ENCODE measurements at regions not wholly inside any gene's neighbourhood (a gene's known extent, or its start where the extent isn't known, plus 50 kb on each side); places are given as distances from the start of the nearest gene placed in this dataset.
"Not testable (repeated sequence)": the region's sequence is repeated elsewhere in the genome, so short reads cannot be mapped to it uniquely, and the experiment has no call there.

GRCh38 chr2:106288873-106289272, 94.8 kb upstream of the UXS1 start:
- DNase-seq = no peak

GRCh38 chr2:106285237-106285829, 91.2 kb upstream of the UXS1 start:
- no peak for DNase-seq

GRCh38 chr2:106284691-106285202, 90.6 kb upstream of the UXS1 start:
- DNase-seq = no peak

GRCh38 chr2:106284255-106284654, 90.2 kb upstream of the UXS1 start:
- DNase-seq = no peak

GRCh38 chr2:106283228-106284152, 89.4 kb upstream of the UXS1 start:
- DNase-seq = not testable (repeated sequence)

- DNase-seq = no peak
These were observed 88.5 kb upstream of the UXS1 start for GRCh38 chr2:106282462-106283170.

GRCh38 chr2:106281907-106282430, 87.9 kb upstream of the UXS1 start:
- DNase-seq = not testable (repeated sequence)

GRCh38 chr2:106280722-106281446, 86.8 kb upstream of the UXS1 start:
- DNase-seq = no peak

- no peak for DNase-seq
These were observed 86.1 kb upstream of the UXS1 start for GRCh38 chr2:106280224-106280623.

- DNase-seq = no peak
These were observed 84.2 kb upstream of the UXS1 start for GRCh38 chr2:106278112-106278876.

- DNase-seq = no peak
These were observed 83.3 kb upstream of the UXS1 start for GRCh38 chr2:106277426-106277825.

- no peak for DNase-seq
These were observed 81.9 kb upstream of the UXS1 start for GRCh38 chr2:106275971-106276370.

GRCh38 chr2:106274668-106275067, 80.6 kb upstream of the UXS1 start:
- DNase-seq = no peak

- no peak for DNase-seq
These were observed 78.2 kb upstream of the UXS1 start for GRCh38 chr2:106272216-106272807.

GRCh38 chr2:106270471-106270891, 76.4 kb upstream of the UXS1 start:
- DNase-seq = no peak

- DNase-seq = peak; percentile 11
These were observed 75.6 kb upstream of the UXS1 start for GRCh38 chr2:106269591-106270291.

- DNase-seq = peak; percentile 2
These were observed 73.9 kb upstream of the UXS1 start for GRCh38 chr2:106267997-106268396.

GRCh38 chr2:106261871-106262321, 67.8 kb upstream of the UXS1 start:
- no peak for DNase-seq

GRCh38 chr2:106258859-106259258, 64.8 kb upstream of the UXS1 start:
- DNase-seq = not testable (repeated sequence)

GRCh38 chr2:106257830-106258229, 63.7 kb upstream of the UXS1 start:
- no peak for DNase-seq

Measured in CD4-positive, alpha-beta T cell treated with Interleukin-4 for 4 hours (primary cell).